ENCODE measurements at regions not wholly inside any gene's neighbourhood (a gene's known extent, or its start where the extent isn't known, plus 50 kb on each side); places are given as distances from the start of the nearest gene placed in this dataset.
"Not testable (repeated sequence)": the region's sequence is repeated elsewhere in the genome, so short reads cannot be mapped to it uniquely, and the experiment has no call there.

- no peak overlapping the region for H2BK120ac ChIP-seq (ENCODE audit: low read depth, low read length)
- no peak overlapping the region for H4K5ac ChIP-seq (ENCODE audit: low read length)
- H2BK15ac ChIP-seq (replicated peaks; ENCODE audit: low read depth), result no peak overlapping the region
- no peaks in the 10 kb centered on the region for H3K79me1 ChIP-seq (ENCODE audit: low read length)
- DNase-seq, result no peak
- H3K4me1 ChIP-seq (ENCODE audit: control insufficient read depth, low read depth, low read length), result no peaks in the 10 kb centered on the region
- H3K27me3 ChIP-seq (ENCODE audit: insufficient read depth, low read length, poor library complexity), result no peaks in the 10 kb centered on the region
- H3K56ac ChIP-seq (ENCODE audit: low read length), result no peak overlapping the region
- no peak overlapping the region for H2BK5ac ChIP-seq (ENCODE audit: low read length)
- no peak overlapping the region for H3K4me3 ChIP-seq (ENCODE audit: low read length)
- no peak overlapping the region for H3K4ac ChIP-seq (ENCODE audit: low read depth, low read length)
- no peak overlapping the region for H2AK5ac ChIP-seq (ENCODE audit: low read length)
- H3K79me2 ChIP-seq (ENCODE audit: control insufficient read depth, insufficient read depth, low read length), result no peaks in the 10 kb centered on the region
- H3K27ac ChIP-seq (ENCODE audit: low read depth, low read length), result no peak overlapping the region
- H3K36me3 ChIP-seq (ENCODE audit: control insufficient read depth, insufficient read depth, low read length), result no peaks in the 10 kb centered on the region
- no peak overlapping the region for H3K9ac ChIP-seq (ENCODE audit: low read length)
- no peak overlapping the region for H3K23ac ChIP-seq (ENCODE audit: low read length)
- no peak overlapping the region for H4K8ac ChIP-seq (ENCODE audit: low read depth, low read length)
- no peak overlapping the region for H3K18ac ChIP-seq (ENCODE audit: low read length)
- no peak overlapping the region for H3K4me2 ChIP-seq (ENCODE audit: low read length)
These were observed 310.6 kb downstream of the ACTR3B start for GRCh38 chr7:153070141-153070540.

- H3K79me1 ChIP-seq (ENCODE audit: low read length), result no peaks in the 10 kb centered on the region
- no CpG with 5 or more reads among the region's 4 CpGs for WGBS (ENCODE audit: extremely low coverage, insufficient coverage, low lambda C conversion rate)
These were observed 313.3 kb downstream of the ACTR3B start for GRCh38 chr7:153072806-153073205.

GRCh38 chr7:153076289-153076688 lies 316.7 kb downstream of the ACTR3B start:
- not testable (repeated sequence) for H4K8ac ChIP-seq (ENCODE audit: low read depth, low read length); H2BK120ac ChIP-seq (ENCODE audit: low read depth, low read length); H2BK15ac ChIP-seq (replicated peaks; ENCODE audit: low read depth); H3K79me1 ChIP-seq (ENCODE audit: low read length); H3K18ac ChIP-seq (ENCODE audit: low read length); H3K36me3 ChIP-seq (ENCODE audit: control insufficient read depth, insufficient read depth, low read length); H4K5ac ChIP-seq (ENCODE audit: low read length); H2AK5ac ChIP-seq (ENCODE audit: low read length); H3K4me1 ChIP-seq (ENCODE audit: control insufficient read depth, low read depth, low read length); H3K4me2 ChIP-seq (ENCODE audit: low read length); H3K9ac ChIP-seq (ENCODE audit: low read length); H2BK5ac ChIP-seq (ENCODE audit: low read length); H3K79me2 ChIP-seq (ENCODE audit: control insufficient read depth, insufficient read depth, low read length); H3K4me3 ChIP-seq (ENCODE audit: low read length); H3K27me3 ChIP-seq (ENCODE audit: insufficient read depth, low read length, poor library complexity); H3K56ac ChIP-seq (ENCODE audit: low read length); DNase-seq; H3K4ac ChIP-seq (ENCODE audit: low read depth, low read length); H3K23ac ChIP-seq (ENCODE audit: low read length); H3K27ac ChIP-seq (ENCODE audit: low read depth, low read length)
- no CpG with 5 or more reads among the region's 2 CpGs for WGBS (ENCODE audit: extremely low coverage, insufficient coverage, low lambda C conversion rate)

More at GRCh38 chr7:153072806-153073205, 313.3 kb downstream of the ACTR3B start:
- H3K36me3 ChIP-seq (ENCODE audit: control insufficient read depth, insufficient read depth, low read length), result no peaks in the 10 kb centered on the region
- no peak for DNase-seq
- H3K27me3 ChIP-seq (ENCODE audit: insufficient read depth, low read length, poor library complexity), result no peaks in the 10 kb centered on the region
- H2BK120ac ChIP-seq (ENCODE audit: low read depth, low read length), result no peak overlapping the region
- H4K5ac ChIP-seq (ENCODE audit: low read length), result no peak overlapping the region
- no peak overlapping the region for H3K4me3 ChIP-seq (ENCODE audit: low read length)
- H3K56ac ChIP-seq (ENCODE audit: low read length), result no peak overlapping the region
- no peak overlapping the region for H3K4me2 ChIP-seq (ENCODE audit: low read length)
- H3K27ac ChIP-seq (ENCODE audit: low read depth, low read length), result no peak overlapping the region
- no peak overlapping the region for H3K23ac ChIP-seq (ENCODE audit: low read length)
- no peak overlapping the region for H2AK5ac ChIP-seq (ENCODE audit: low read length)
- H4K8ac ChIP-seq (ENCODE audit: low read depth, low read length), result no peak overlapping the region
- no peak overlapping the region for H2BK5ac ChIP-seq (ENCODE audit: low read length)
- no peaks in the 10 kb centered on the region for H3K79me2 ChIP-seq (ENCODE audit: control insufficient read depth, insufficient read depth, low read length)
- H2BK15ac ChIP-seq (replicated peaks; ENCODE audit: low read depth), result no peak overlapping the region
- H3K9ac ChIP-seq (ENCODE audit: low read length), result no peak overlapping the region
- H3K4ac ChIP-seq (ENCODE audit: low read depth, low read length), result no peak overlapping the region
- no peak overlapping the region for H3K18ac ChIP-seq (ENCODE audit: low read length)
- H3K4me1 ChIP-seq (ENCODE audit: control insufficient read depth, low read depth, low read length), result no peaks in the 10 kb centered on the region

- Histone ChIP-seq H3K79me2 (ENCODE audit: control insufficient read depth, insufficient read depth, low read length) (no peaks in the 10 kb centered on the region), H4K5ac (ENCODE audit: low read length) (no peak overlapping the region), H3K4me2 (ENCODE audit: low read length) (no peak overlapping the region), H2BK120ac (ENCODE audit: low read depth, low read length) (no peak overlapping the region), H2BK5ac (ENCODE audit: low read length) (no peak overlapping the region), H3K56ac (ENCODE audit: low read length) (no peak overlapping the region), H3K36me3 (ENCODE audit: control insufficient read depth, insufficient read depth, low read length) (no peaks in the 10 kb centered on the region), H3K27ac (ENCODE audit: low read depth, low read length) (no peak overlapping the region), H3K9ac (ENCODE audit: low read length) (no peak overlapping the region), H2AK5ac (ENCODE audit: low read length) (no peak overlapping the region), H3K23ac (ENCODE audit: low read length) (no peak overlapping the region), H3K27me3 (ENCODE audit: insufficient read depth, low read length, poor library complexity) (no peaks in the 10 kb centered on the region), H3K4ac (ENCODE audit: low read depth, low read length) (no peak overlapping the region), H3K4me1 (ENCODE audit: control insufficient read depth, low read depth, low read length) (no peaks in the 10 kb centered on the region), H3K79me1 (ENCODE audit: low read length) (no peaks in the 10 kb centered on the region), H3K4me3 (ENCODE audit: low read length) (no peak overlapping the region), H4K8ac (ENCODE audit: low read depth, low read length) (no peak overlapping the region), H2BK15ac (replicated peaks; ENCODE audit: low read depth) (no peak overlapping the region), H3K18ac (ENCODE audit: low read length) (no peak overlapping the region)
- DNase-seq, result no peak
- WGBS (ENCODE audit: extremely low coverage, insufficient coverage, low lambda C conversion rate), result no CpG with 5 or more reads among the region's 8 CpGs
These were observed 321.9 kb downstream of the ACTR3B start for GRCh38 chr7:153081496-153081895.

- WGBS (ENCODE audit: extremely low coverage, insufficient coverage, low lambda C conversion rate), result no CpG with 5 or more reads among the region's 6 CpGs
- Histone ChIP-seq H3K79me2 (ENCODE audit: control insufficient read depth, insufficient read depth, low read length) (no peaks in the 10 kb centered on the region), H3K36me3 (ENCODE audit: control insufficient read depth, insufficient read depth, low read length) (no peaks in the 10 kb centered on the region)
These were observed 324.7 kb downstream of the ACTR3B start for GRCh38 chr7:153084278-153084677.

GRCh38 chr7:153087498-153087897 lies 327.9 kb downstream of the ACTR3B start:
- Histone ChIP-seq H3K79me2 (ENCODE audit: control insufficient read depth, insufficient read depth, low read length) (no peaks in the 10 kb centered on the region), H3K36me3 (ENCODE audit: control insufficient read depth, insufficient read depth, low read length) (no peaks in the 10 kb centered on the region), H3K18ac (ENCODE audit: low read length) (no peak overlapping the region), H2AK5ac (ENCODE audit: low read length) (no peak overlapping the region), H3K56ac (ENCODE audit: low read length) (no peak overlapping the region), H3K27ac (ENCODE audit: low read depth, low read length) (no peak overlapping the region), H3K4me3 (ENCODE audit: low read length) (no peak overlapping the region), H3K4me1 (ENCODE audit: control insufficient read depth, low read depth, low read length) (no peaks in the 10 kb centered on the region), H2BK15ac (replicated peaks; ENCODE audit: low read depth) (no peak overlapping the region), H3K27me3 (ENCODE audit: insufficient read depth, low read length, poor library complexity) (no peaks in the 10 kb centered on the region), H2BK120ac (ENCODE audit: low read depth, low read length) (no peak overlapping the region), H3K4me2 (ENCODE audit: low read length) (no peak overlapping the region), H3K23ac (ENCODE audit: low read length) (no peak overlapping the region), H4K8ac (ENCODE audit: low read depth, low read length) (no peak overlapping the region), H4K5ac (ENCODE audit: low read length) (no peak overlapping the region), H3K4ac (ENCODE audit: low read depth, low read length) (no peak overlapping the region), H2BK5ac (ENCODE audit: low read length) (no peak overlapping the region), H3K79me1 (ENCODE audit: low read length) (no peaks in the 10 kb centered on the region), H3K9ac (ENCODE audit: low read length) (no peak overlapping the region)
- no CpG with 5 or more reads among the region's 4 CpGs for WGBS (ENCODE audit: extremely low coverage, insufficient coverage, low lambda C conversion rate)
- no peak for DNase-seq

More at GRCh38 chr7:153084278-153084677, 324.7 kb downstream of the ACTR3B start:
- no peak for DNase-seq
- no peak overlapping the region for H3K56ac ChIP-seq (ENCODE audit: low read length)
- H3K27me3 ChIP-seq (ENCODE audit: insufficient read depth, low read length, poor library complexity), result no peaks in the 10 kb centered on the region
- H3K4me1 ChIP-seq (ENCODE audit: control insufficient read depth, low read depth, low read length), result no peaks in the 10 kb centered on the region
- H3K23ac ChIP-seq (ENCODE audit: low read length), result no peak overlapping the region
- no peak overlapping the region for H3K9ac ChIP-seq (ENCODE audit: low read length)
- no peak overlapping the region for H4K8ac ChIP-seq (ENCODE audit: low read depth, low read length)
- no peaks in the 10 kb centered on the region for H3K79me1 ChIP-seq (ENCODE audit: low read length)
- H3K4ac ChIP-seq (ENCODE audit: low read depth, low read length), result no peak overlapping the region
- H2BK5ac ChIP-seq (ENCODE audit: low read length), result no peak overlapping the region
- no peak overlapping the region for H3K18ac ChIP-seq (ENCODE audit: low read length)
- no peak overlapping the region for H4K5ac ChIP-seq (ENCODE audit: low read length)
- H2BK120ac ChIP-seq (ENCODE audit: low read depth, low read length), result no peak overlapping the region
- H2AK5ac ChIP-seq (ENCODE audit: low read length), result no peak overlapping the region
- no peak overlapping the region for H3K4me2 ChIP-seq (ENCODE audit: low read length)
- H3K27ac ChIP-seq (ENCODE audit: low read depth, low read length), result no peak overlapping the region
- H2BK15ac ChIP-seq (replicated peaks; ENCODE audit: low read depth), result no peak overlapping the region
- no peak overlapping the region for H3K4me3 ChIP-seq (ENCODE audit: low read length)

All from mesendoderm (in vitro differentiated cells).